ENCODE measurements at regions not wholly inside any gene's neighbourhood (a gene's known extent, or its start where the extent isn't known, plus 50 kb on each side); places are given as distances from the start of the nearest gene placed in this dataset.

- no peak overlapping the region for H3K4me2 ChIP-seq (ENCODE audit: low read length)
Observed at GRCh38 chr5:148910686-148911361, 84.4 kb downstream of the ADRB2 start.

GRCh38 chr5:148911386-148911785, 85.0 kb downstream of the ADRB2 start:
- no peak overlapping the region for H3K4me3 ChIP-seq (ENCODE audit: low read length)
- H3K9ac ChIP-seq (ENCODE audit: low read length): no peak overlapping the region
- no peak overlapping the region for H3K4me2 ChIP-seq (ENCODE audit: low read length)
- H3K27me3 ChIP-seq (ENCODE audit: insufficient read depth, low read depth, low read length): no peaks in the 10 kb centered on the region
- no peaks in the 10 kb centered on the region for H3F3A ChIP-seq (ENCODE audit: insufficient read depth, low read length, poor library complexity, severe bottlenecking)
- TF ChIP-seq TAF1 (IDR thresholded peaks at IDR 0.05; ENCODE audit: low read depth) (no peak), POLR2AphosphoS5 (IDR thresholded peaks at IDR 0.05) (no peak), REST (IDR thresholded peaks at IDR 0.05; ENCODE audit: borderline replicate concordance) (no peak), EP300 (conservative IDR thresholded peaks at IDR 0.05; ENCODE audit: poor library complexity, severe bottlenecking) (no peak), MXI1 (conservative IDR thresholded peaks at IDR 0.05; ENCODE audit: poor library complexity, severe bottlenecking) (no peak), SMC3 (conservative IDR thresholded peaks at IDR 0.05; ENCODE audit: poor library complexity) (no peak)
- no peaks in the 10 kb centered on the region for H3K9me2 ChIP-seq (ENCODE audit: insufficient read depth, low read length)
- no peaks in the 10 kb centered on the region for H4K20me1 ChIP-seq (ENCODE audit: insufficient read depth)
- H3K9me3 ChIP-seq (ENCODE audit: low read length): no peaks in the 10 kb centered on the region
- no peaks in the 10 kb centered on the region for H3K36me3 ChIP-seq (ENCODE audit: insufficient read depth, low read length)
- H3K79me2 ChIP-seq (replicated peaks; ENCODE audit: insufficient read depth, low read length): no peaks in the 10 kb centered on the region
- H2AFZ ChIP-seq (ENCODE audit: low read depth, low read length): no peak overlapping the region
- no peak overlapping the region for H3K27ac ChIP-seq (ENCODE audit: low read length)

More at GRCh38 chr5:148910686-148911361, 84.4 kb downstream of the ADRB2 start:
- Histone ChIP-seq H3K27ac (ENCODE audit: low read length) (no peak overlapping the region), H3K9ac (ENCODE audit: low read length) (no peak overlapping the region), H3K79me2 (replicated peaks; ENCODE audit: insufficient read depth, low read length) (no peaks in the 10 kb centered on the region), H3K9me3 (ENCODE audit: low read length) (no peaks in the 10 kb centered on the region), H2AFZ (ENCODE audit: low read depth, low read length) (no peak overlapping the region), H3K27me3 (ENCODE audit: insufficient read depth, low read depth, low read length) (no peaks in the 10 kb centered on the region), H3K36me3 (ENCODE audit: insufficient read depth, low read length) (no peaks in the 10 kb centered on the region), H4K20me1 (ENCODE audit: insufficient read depth) (no peaks in the 10 kb centered on the region), H3K9me2 (ENCODE audit: insufficient read depth, low read length) (no peaks in the 10 kb centered on the region), H3K4me3 (ENCODE audit: low read length) (no peak overlapping the region), H3F3A (ENCODE audit: insufficient read depth, low read length, poor library complexity, severe bottlenecking) (no peaks in the 10 kb centered on the region)
- TF ChIP-seq MXI1 (conservative IDR thresholded peaks at IDR 0.05; ENCODE audit: poor library complexity, severe bottlenecking): no peak
- no peak for TF ChIP-seq RAD21 (conservative IDR thresholded peaks at IDR 0.05)
- TF ChIP-seq POLR2AphosphoS5 (IDR thresholded peaks at IDR 0.05): no peak
- no peak for TF ChIP-seq EZH2 (IDR thresholded peaks at IDR 0.05; ENCODE audit: borderline replicate concordance, insufficient read depth, low read length, poor library complexity, severe bottlenecking)
- no peak for TF ChIP-seq TAF1 (IDR thresholded peaks at IDR 0.05; ENCODE audit: low read depth)
- TF ChIP-seq, protein P1, sequence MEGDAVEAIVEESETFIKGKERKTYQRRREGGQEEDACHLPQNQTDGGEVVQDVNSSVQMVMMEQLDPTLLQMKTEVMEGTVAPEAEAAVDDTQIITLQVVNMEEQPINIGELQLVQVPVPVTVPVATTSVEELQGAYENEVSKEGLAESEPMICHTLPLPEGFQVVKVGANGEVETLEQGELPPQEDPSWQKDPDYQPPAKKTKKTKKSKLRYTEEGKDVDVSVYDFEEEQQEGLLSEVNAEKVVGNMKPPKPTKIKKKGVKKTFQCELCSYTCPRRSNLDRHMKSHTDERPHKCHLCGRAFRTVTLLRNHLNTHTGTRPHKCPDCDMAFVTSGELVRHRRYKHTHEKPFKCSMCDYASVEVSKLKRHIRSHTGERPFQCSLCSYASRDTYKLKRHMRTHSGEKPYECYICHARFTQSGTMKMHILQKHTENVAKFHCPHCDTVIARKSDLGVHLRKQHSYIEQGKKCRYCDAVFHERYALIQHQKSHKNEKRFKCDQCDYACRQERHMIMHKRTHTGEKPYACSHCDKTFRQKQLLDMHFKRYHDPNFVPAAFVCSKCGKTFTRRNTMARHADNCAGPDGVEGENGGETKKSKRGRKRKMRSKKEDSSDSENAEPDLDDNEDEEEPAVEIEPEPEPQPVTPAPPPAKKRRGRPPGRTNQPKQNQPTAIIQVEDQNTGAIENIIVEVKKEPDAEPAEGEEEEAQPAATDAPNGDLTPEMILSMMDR (IDR thresholded peaks at IDR 0.05; ENCODE audit: poor library complexity, severe bottlenecking): no peak
- TF ChIP-seq REST (IDR thresholded peaks at IDR 0.05; ENCODE audit: borderline replicate concordance): no peak
- no peak for TF ChIP-seq EP300 (conservative IDR thresholded peaks at IDR 0.05; ENCODE audit: poor library complexity, severe bottlenecking)
